GM18519 (cell line): ENCODE measurements at regions not wholly inside any gene's neighbourhood (a gene's known extent, or its start where the extent isn't known, plus 50 kb on each side); places are given as distances from the start of the nearest gene placed in this dataset.
A peak's percentile ranks its signal among the peaks of the same experiment; 100 is the strongest.
"Not testable (repeated sequence)": the region's sequence is repeated elsewhere in the genome, so short reads cannot be mapped to it uniquely, and the experiment has no call there.

Experiments
- ATAC-seq: cut with Tn5 transposase; IDR thresholded peaks from one replicate; pipeline ENCODE4 v1.9.1; 2021; ENCODE audit warnings: mild to moderate bottlenecking, moderate library complexity; ENCODE audit not compliant: unreplicated experiment, low FRiP score

- ATAC-seq: no peak
These were observed 346.6 kb downstream of the RSL24D1 start for GRCh38 chr15:54850101-54850500.

- no peak for ATAC-seq
These were observed 353.7 kb downstream of the RSL24D1 start for GRCh38 chr15:54843006-54843405.

GRCh38 chr15:54841701-54842305 is 354.9 kb downstream of the RSL24D1 start:
- ATAC-seq: no peak

DNA sequence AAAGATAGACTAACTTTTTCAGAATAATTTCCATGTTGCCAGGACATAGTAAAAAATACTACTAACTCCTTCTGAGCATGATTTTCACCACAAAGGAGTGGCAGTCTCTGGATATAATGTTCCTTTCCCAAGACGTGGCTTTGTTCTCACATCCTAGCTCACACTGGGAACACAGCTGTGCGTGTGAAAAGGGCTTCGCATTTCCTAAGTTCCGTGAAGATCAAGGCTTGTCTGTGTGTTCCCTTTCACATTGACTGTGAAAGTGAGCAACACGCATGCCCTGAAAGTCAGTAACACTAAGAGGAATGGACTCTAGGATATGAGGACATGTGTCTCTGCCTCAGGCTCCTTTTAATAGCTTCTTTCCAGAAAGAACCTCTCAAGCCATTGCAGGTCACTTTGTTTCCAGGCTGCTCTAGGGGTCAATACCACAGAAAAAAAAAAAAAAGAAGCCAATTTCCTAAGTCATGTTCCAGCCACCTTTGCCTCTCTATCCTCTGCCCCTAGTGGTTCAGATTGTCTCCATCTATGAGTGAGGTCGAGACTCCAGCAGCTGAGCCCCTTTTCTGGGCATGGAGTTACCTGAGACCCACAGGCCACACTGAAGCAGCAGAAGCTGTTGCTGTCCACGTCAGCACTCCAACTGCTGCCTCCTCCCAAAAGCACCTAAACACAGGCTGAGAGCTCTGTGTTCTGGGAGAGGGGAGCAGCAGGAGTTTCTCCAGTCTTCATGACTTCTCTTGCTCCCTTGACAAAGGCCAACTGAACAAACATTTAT is 355.9 kb downstream of the RSL24D1 start:
- ATAC-seq: no peak

DNA sequence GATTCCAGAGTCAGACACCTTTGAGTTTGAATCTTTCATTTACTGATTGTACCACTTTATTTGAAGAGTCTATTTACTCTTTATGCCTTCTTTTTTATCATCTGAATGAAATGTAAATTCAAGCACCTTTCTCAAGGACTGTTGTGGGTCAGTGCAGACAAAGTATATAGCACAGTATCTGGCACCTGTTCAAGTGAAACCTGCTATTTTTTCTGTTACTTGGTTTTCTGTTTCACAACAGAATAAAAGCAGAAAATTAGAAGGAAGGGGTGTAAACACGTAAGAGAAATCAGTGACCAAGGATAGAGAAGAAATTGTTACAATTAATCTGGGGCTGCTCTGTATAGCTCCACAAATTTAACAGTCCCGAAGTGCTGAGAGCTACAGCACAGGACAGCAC is 357.4 kb downstream of the RSL24D1 start:
- no peak for ATAC-seq

DNA sequence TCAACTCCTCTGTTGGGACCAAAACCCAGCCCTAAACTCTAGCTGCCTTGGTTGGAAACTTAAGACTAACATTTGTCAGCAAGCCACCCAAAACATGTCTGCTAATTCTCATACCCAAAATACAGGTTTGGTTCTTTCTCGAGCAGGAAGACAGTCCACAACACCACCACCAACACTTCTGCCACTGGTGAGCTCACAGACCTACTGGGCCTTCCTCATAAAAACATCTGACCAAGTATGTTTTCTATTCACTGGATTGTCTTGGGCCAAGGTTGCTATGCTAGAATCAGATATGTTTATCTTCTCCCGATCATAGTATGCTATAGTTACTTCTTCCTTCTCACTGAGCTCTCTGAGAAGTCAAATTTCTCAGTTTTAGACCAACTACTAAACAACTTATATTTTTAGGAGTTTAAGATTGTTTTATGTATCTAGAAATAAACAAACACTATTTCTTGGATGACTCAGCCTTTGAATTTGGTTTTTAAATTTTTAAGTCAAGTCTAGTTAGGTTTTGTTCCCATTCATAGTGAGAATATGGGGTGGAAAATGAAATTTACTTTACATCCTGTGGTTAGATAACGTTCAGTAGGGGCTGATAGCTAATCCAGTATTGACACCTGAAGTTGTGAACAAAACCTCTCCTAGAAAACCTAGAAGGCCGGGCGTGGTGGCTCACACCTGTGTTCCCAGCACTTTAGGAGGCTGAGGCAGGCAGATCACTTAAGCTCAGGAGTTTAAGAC is 360.5 kb downstream of the RSL24D1 start:
- peak; percentile 46 for ATAC-seq

DNA sequence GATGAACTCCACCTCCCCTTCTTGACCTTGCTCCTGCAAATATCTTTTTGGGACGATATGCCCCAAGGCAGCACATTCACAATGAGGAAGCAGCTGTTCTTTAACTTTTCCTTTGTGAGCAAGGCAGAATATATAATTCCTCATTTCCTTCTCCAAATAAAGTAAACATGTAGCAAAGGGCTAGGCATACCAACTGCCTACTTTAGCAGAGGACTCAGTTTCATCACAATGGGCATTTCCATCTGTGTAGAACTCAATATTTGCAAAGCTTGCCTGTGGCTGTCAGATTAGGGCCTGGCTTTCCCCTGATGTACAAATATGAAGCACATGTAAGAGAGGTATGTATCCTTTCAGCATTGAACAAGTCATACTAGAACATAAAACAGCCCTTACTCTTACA is 366.9 kb downstream of the RSL24D1 start:
- ATAC-seq: no peak

DNA sequence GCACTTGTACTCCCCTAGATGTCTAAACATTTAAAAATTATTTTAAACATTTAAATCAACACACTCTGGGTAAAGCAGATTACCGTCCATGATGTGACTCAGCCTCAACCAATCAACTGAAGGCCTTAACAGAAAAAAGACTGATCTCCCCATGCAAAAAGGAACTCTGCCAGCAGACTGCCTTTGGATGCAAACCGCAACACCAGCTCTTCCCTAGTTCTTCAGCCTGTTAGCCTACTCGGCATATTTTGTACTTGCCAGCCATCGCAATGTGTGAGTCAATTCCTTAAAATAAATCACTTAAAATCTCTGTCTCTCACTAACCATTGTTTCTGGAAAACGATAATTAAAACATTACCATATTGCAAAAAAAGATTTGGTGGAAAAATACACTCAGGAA is 375.9 kb downstream of the RSL24D1 start:
- no peak for ATAC-seq

GRCh38 chr15:54820098-54820497 is 376.6 kb downstream of the RSL24D1 start:
- no peak for ATAC-seq

- no peak for ATAC-seq
These were observed 380.3 kb downstream of the RSL24D1 start for GRCh38 chr15:54816401-54816800.

- ATAC-seq: no peak
These were observed 381.2 kb downstream of the RSL24D1 start for GRCh38 chr15:54815556-54815955.

DNA sequence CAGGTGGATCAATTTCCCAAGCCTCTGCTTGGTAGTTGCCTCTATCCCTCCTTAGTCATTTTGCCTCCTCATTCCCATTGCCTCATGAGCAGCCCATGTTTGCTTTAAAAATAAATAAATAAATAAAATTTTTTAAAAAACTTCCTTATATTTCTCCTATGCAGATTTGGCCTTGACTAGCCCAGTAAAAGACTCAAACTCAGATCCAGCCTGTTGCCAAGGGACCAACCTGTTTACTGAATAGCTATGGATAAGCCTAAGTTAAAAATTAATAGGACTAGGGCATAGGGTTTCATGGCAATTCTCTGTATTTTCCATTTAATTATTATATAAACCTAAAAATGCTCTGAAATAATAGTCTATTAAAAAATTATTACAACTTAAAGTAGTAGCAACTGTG is 384.4 kb downstream of the RSL24D1 start:
- ATAC-seq: no peak

- no peak for ATAC-seq
These were observed 386.2 kb downstream of the RSL24D1 start for GRCh38 chr15:54810496-54810895.

DNA sequence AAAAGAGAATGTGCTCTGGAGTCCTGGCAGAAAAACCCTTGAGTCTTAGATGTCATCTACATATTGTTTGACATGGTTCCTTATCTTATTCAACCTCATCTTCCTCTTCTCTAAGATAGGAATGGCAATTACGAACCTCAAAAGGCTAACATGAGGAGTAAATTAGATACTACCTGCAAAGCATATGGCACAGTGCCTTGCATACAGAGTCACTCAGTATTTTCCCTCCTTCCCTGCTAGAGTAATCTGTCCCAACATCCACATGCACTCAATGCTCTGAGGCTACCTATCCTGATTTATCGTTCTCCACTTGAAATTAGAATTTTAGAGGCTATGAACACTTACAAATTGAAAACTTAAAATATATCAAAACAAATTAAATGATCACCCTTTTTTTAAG is 386.7 kb downstream of the RSL24D1 start:
- no peak for ATAC-seq

GRCh38 chr15:54808321-54808720 is 388.4 kb downstream of the RSL24D1 start:
- no peak for ATAC-seq

DNA sequence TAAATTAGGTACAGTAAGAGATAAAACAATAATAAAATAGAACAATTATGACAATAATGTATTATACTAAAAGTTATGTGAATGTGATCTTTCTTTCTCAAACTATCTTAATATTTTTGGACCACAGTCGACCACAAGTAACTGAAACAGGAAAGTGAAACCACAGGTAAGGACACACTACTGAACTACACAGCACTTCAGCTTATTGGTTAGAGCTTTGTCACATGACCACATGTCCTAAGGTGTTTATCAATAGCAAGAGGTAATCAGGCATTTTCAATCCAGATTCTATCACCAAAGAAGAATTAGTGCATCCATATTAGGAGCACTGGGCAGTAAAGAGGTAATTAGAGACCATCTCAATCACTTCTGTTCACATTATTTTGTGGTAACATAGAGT is 392.8 kb downstream of the RSL24D1 start:
- ATAC-seq: no peak

- ATAC-seq: peak; percentile 69
These were observed 393.5 kb downstream of the RSL24D1 start for GRCh38 chr15:54803134-54803808.

DNA sequence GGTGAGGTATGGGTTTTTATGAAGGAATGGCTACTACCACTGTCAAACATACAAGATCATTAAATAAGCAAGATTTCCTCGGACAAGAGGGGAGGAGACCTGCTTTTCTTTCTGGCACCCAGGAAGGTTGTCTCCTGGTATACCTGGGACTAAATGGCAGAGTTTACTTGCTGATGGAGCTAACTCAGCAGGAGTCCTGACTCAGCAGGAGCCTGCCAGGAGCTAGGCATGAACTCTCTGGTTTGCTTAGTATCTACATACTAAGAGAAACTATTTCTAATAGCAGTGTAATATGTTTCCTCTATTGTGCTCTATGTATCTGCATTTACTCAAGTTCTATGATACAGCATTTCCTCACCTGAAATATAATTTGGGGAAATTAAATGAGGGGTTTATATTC is 404.2 kb downstream of the RSL24D1 start:
- no peak for ATAC-seq

GRCh38 chr15:54790693-54791092 is 406.0 kb downstream of the RSL24D1 start:
- no peak for ATAC-seq

GRCh38 chr15:54789376-54789775 is 407.4 kb downstream of the RSL24D1 start:
- no peak for ATAC-seq

DNA sequence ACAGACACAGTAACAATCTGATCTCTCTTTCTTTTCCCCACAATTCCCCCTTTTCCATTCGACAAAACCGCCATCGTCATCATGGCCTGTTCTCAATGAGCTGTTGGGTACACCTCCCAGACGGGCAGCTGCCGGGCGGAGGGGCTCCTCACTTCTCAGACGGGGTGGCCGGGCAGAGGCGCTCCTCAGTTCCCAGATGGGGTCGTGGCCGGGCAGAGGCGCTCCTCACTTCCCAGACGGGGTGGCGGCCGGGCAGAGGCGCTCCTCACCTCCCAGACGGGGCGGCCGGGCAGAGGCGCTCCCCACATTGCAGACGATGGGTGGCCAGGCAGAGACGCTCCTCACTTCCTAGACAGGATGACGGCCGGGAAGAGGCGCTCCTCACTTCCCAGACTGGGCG is 415.5 kb downstream of the RSL24D1 start:
- not testable (repeated sequence) for ATAC-seq
